Muscle layer of duodenum (tissue), 2 donors: ENCODE measurements at regions not wholly inside any gene's neighbourhood (a gene's known extent, or its start where the extent isn't known, plus 50 kb on each side); places are given as distances from the start of the nearest gene placed in this dataset.

Experiments
- H3K27ac ChIP-seq: one replicate; pipeline ENCODE4 v1.7.0; 2013; ENCODE audit warnings: mild to moderate bottlenecking, low read length
- H3K27me3 ChIP-seq: one replicate; pipeline ENCODE4 v1.7.0; 2013; ENCODE audit warnings: low read depth, mild to moderate bottlenecking, control low read depth, low read length
- H3K36me3 ChIP-seq, 2 donors: one replicate each; pipeline ENCODE4 v1.7.0; 2013; ENCODE audit warnings: low read length in 2 of 2, control low read depth in 1 of 2, mild to moderate bottlenecking in 1 of 2; ENCODE audit not compliant: insufficient read depth in 2 of 2, control insufficient read depth in 1 of 2
- H3K4me1 ChIP-seq, 2 donors: one replicate each; pipeline ENCODE4 v1.7.0; 2013; ENCODE audit warnings: low read length in 2 of 2, mild to moderate bottlenecking in 2 of 2, control low read depth in 1 of 2, moderate library complexity in 1 of 2; ENCODE audit not compliant: insufficient read depth in 2 of 2, control insufficient read depth in 1 of 2
- H3K4me3 ChIP-seq, 2 donors: one replicate each; pipeline ENCODE4 v1.7.0; 2013; ENCODE audit warnings: low read length in 2 of 2, low read depth in 1 of 2, mild to moderate bottlenecking in 1 of 2
- H3K9me3 ChIP-seq, 2 donors: one replicate each; pipeline ENCODE4 v1.7.0; 2013; ENCODE audit warnings: low read length in 2 of 2, control low read depth in 1 of 2, mild to moderate bottlenecking in 1 of 2; ENCODE audit not compliant: control insufficient read depth in 1 of 2
- donor health status: healthy.

GRCh38 chr17:5809056-5809455, 224.7 kb upstream of the NLRP1 start:
- no peaks in the 10 kb centered on the region for H3K36me3 ChIP-seq
- H3K4me1 ChIP-seq, result no peaks in the 10 kb centered on the region
- H3K27ac ChIP-seq, result no peak overlapping the region
- H3K27me3 ChIP-seq, result no peaks in the 10 kb centered on the region
- peaks cover 22 to 26% of the 10 kb centered on the region in 2 donors for H3K9me3 ChIP-seq
- H3K4me3 ChIP-seq, result no peak overlapping the region

- no peaks in the 10 kb centered on the region for H3K4me1 ChIP-seq
- peak overlapping the region in 1 of 2 donors; percentile 22 for H3K4me3 ChIP-seq
- H3K27ac ChIP-seq, result no peak overlapping the region
- H3K27me3 ChIP-seq, result no peaks in the 10 kb centered on the region
- H3K9me3 ChIP-seq, result peaks cover 22 to 26% of the 10 kb centered on the region in 2 donors
- H3K36me3 ChIP-seq, result no peaks in the 10 kb centered on the region
Measured at GRCh38 chr17:5809580-5810188, 225.4 kb upstream of the NLRP1 start.

- Histone ChIP-seq H3K27ac (no peak overlapping the region), H3K9me3 (peaks cover 22 to 26% of the 10 kb centered on the region in 2 donors), H3K27me3 (no peaks in the 10 kb centered on the region), H3K36me3 (no peaks in the 10 kb centered on the region), H3K4me1 (no peaks in the 10 kb centered on the region), H3K4me3 (no peak overlapping the region)
Measured at GRCh38 chr17:5812590-5812989, 228.3 kb upstream of the NLRP1 start.

GRCh38 chr17:5813357-5813756, 229.0 kb upstream of the NLRP1 start:
- Histone ChIP-seq H3K9me3 (peaks cover 19 to 26% of the 10 kb centered on the region in 2 donors), H3K4me1 (no peaks in the 10 kb centered on the region), H3K4me3 (no peak overlapping the region), H3K36me3 (no peaks in the 10 kb centered on the region), H3K27ac (no peak overlapping the region), H3K27me3 (no peaks in the 10 kb centered on the region)

GRCh38 chr17:5815396-5815795, 231.1 kb upstream of the NLRP1 start:
- peaks cover 8 to 9% of the 10 kb centered on the region in 2 donors for H3K9me3 ChIP-seq

GRCh38 chr17:5816491-5817070, 232.3 kb upstream of the NLRP1 start:
- no peaks in the 10 kb centered on the region for H3K36me3 ChIP-seq
- no peaks in the 10 kb centered on the region for H3K4me1 ChIP-seq
- no peak overlapping the region for H3K27ac ChIP-seq
- H3K27me3 ChIP-seq, result no peaks in the 10 kb centered on the region
- no peak overlapping the region for H3K4me3 ChIP-seq
- H3K9me3 ChIP-seq, result peaks cover 0 to under 1% of the 10 kb centered on the region in 2 donors

More at GRCh38 chr17:5815396-5815795, 231.1 kb upstream of the NLRP1 start:
- Histone ChIP-seq H3K36me3 (no peaks in the 10 kb centered on the region), H3K27ac (no peak overlapping the region), H3K27me3 (no peaks in the 10 kb centered on the region), H3K4me3 (no peak overlapping the region), H3K4me1 (no peaks in the 10 kb centered on the region)

GRCh38 chr17:5817475-5818395, 233.4 kb upstream of the NLRP1 start:
- Histone ChIP-seq H3K27ac (no peak overlapping the region), H3K9me3 (no peaks in the 10 kb centered on the region), H3K27me3 (no peaks in the 10 kb centered on the region), H3K4me1 (no peaks in the 10 kb centered on the region), H3K4me3 (no peak overlapping the region), H3K36me3 (no peaks in the 10 kb centered on the region)

GRCh38 chr17:5819396-5819795, 235.1 kb upstream of the NLRP1 start:
- no peak overlapping the region for H3K27ac ChIP-seq
- no peaks in the 10 kb centered on the region for H3K27me3 ChIP-seq
- no peaks in the 10 kb centered on the region for H3K9me3 ChIP-seq

GRCh38 chr17:5819921-5820685, 235.8 kb upstream of the NLRP1 start:
- Histone ChIP-seq H3K36me3 (no peaks in the 10 kb centered on the region), H3K4me1 (no peaks in the 10 kb centered on the region), H3K27ac (no peak overlapping the region), H3K27me3 (no peaks in the 10 kb centered on the region), H3K4me3 (no peak overlapping the region), H3K9me3 (no peaks in the 10 kb centered on the region)

More at GRCh38 chr17:5819396-5819795, 235.1 kb upstream of the NLRP1 start:
- H3K36me3 ChIP-seq, result no peaks in the 10 kb centered on the region
- no peak overlapping the region for H3K4me3 ChIP-seq
- H3K4me1 ChIP-seq, result no peaks in the 10 kb centered on the region

GRCh38 chr17:5820721-5821456, 236.6 kb upstream of the NLRP1 start:
- Histone ChIP-seq H3K27me3 (no peaks in the 10 kb centered on the region), H3K4me3 (no peak overlapping the region), H3K9me3 (no peaks in the 10 kb centered on the region), H3K4me1 (no peaks in the 10 kb centered on the region), H3K36me3 (no peaks in the 10 kb centered on the region), H3K27ac (no peak overlapping the region)
